Brain microvascular endothelial cell (primary cell): ENCODE measurements at regions not wholly inside any gene's neighbourhood (a gene's known extent, or its start where the extent isn't known, plus 50 kb on each side); places are given as distances from the start of the nearest gene placed in this dataset.

Source experiments
- DNase-seq: peaks from one replicate; pipeline ENCODE4 v3.0.0-alpha.2; 2020
- H3K27ac ChIP-seq: fragments of 250-450 bp; sonication (Bioruptor Pico); 2 replicates; pipeline ENCODE4 v1.5.1; 2020; ENCODE audit warnings: mild to moderate bottlenecking, moderate library complexity
- H3K27me3 ChIP-seq: fragments of 250-450 bp; sonication (Bioruptor Pico); replicated peaks from 2 replicates; pipeline ENCODE4 v1.5.1; 2020; ENCODE audit warnings: mild to moderate bottlenecking
- H3K36me3 ChIP-seq: fragments of 250-450 bp; sonication (Bioruptor Pico); replicated peaks from 2 replicates; pipeline ENCODE4 v1.5.1; 2020; ENCODE audit warnings: mild to moderate bottlenecking
- H3K4me3 ChIP-seq: 2 replicates; pipeline ENCODE4 v1.5.1; 2011; ENCODE audit warnings: low read depth, mild to moderate bottlenecking, control low read depth, low read length, moderate library complexity
- in situ Hi-C: cut with HindIII; loops from 2 replicates; pipeline ENCODE4 v1.10.0; 2017; ENCODE audit warnings: low sequenced_read_pairs, low pct_ligation_motif_present
- TF ChIP-seq, protein P1 (sequence below): IDR thresholded peaks from 2 replicates; pipeline ENCODE4 v1.5.1; 2011; ENCODE audit warnings: low read depth, mild to moderate bottlenecking, moderate library complexity, low read length, control low read depth, inconsistent platforms; ENCODE audit errors: missing control alignments

DNA sequence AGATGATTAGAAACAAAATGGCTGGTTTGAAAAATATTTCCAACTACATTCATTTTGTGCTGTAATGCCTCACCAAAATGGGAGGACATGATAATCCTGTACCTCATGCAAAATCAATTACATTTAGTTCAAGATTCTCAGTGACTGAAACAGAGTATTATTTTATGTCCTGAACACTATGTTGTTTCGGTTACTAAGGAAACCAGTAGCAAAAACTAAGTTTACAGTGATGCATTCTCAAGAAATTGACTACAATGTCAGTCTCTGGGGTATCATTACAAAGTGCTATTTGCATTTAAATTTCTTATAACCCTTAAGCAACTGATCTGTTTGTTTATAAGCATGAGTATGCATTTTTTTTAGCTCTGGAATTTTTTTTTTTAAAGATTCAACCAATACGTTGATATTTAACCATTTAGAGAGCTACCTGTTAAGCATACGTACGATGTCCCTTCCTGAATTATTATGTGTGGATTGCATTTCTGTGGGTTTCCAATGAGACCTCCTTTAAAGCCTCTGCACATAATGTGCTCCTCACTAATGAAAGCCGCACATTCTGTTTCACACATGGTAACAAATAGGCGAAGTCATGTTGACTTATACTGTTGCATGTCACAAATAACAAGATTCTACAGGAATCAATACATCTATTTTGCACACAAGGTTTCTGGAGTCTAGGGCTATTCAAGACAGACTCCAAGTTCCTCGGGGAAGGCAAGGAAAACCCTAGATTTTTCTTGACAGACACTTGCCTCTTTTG is 1035.7 kb downstream of the ADGRL2 start:
- Histone ChIP-seq H3K36me3 (no peaks in the 10 kb centered on the region), H3K27me3 (no peaks in the 10 kb centered on the region), H3K4me3 (no peak overlapping the region), H3K27ac (no peak overlapping the region)
- TF ChIP-seq, protein P1, sequence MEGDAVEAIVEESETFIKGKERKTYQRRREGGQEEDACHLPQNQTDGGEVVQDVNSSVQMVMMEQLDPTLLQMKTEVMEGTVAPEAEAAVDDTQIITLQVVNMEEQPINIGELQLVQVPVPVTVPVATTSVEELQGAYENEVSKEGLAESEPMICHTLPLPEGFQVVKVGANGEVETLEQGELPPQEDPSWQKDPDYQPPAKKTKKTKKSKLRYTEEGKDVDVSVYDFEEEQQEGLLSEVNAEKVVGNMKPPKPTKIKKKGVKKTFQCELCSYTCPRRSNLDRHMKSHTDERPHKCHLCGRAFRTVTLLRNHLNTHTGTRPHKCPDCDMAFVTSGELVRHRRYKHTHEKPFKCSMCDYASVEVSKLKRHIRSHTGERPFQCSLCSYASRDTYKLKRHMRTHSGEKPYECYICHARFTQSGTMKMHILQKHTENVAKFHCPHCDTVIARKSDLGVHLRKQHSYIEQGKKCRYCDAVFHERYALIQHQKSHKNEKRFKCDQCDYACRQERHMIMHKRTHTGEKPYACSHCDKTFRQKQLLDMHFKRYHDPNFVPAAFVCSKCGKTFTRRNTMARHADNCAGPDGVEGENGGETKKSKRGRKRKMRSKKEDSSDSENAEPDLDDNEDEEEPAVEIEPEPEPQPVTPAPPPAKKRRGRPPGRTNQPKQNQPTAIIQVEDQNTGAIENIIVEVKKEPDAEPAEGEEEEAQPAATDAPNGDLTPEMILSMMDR = no peak
- DNase-seq = no peak
- in situ Hi-C loops = no loop called here

DNA sequence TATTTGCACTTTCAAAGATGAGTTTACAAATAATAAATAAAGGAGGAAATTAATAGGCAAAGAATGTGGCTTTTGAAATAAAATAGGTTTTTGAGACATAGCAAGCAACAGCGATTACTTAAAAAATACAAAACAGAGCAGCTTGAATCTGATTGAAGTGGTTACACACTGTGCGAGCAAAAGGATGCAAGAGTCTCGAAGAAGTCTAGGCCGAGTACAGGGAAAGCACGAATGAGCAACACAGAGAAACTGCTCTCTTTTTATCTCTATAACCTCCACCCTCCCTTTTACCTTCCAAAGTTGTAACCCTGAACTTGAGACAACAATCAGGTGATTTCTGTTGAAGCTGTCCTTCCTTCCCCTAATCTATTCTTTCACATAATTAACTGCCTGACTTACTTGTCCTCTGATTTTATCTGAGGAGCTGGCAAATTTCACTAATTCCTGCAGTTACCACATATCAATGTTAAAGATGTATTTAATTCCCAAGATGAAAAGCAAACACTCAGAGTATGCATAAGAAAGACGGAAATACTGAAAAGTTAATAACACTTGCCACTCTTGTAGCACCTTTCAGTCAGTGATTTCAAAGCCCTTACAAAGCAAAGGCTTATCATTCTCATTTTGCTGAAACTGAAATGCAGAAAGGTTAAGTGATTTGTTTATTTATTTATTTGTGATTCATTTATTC is 1030.1 kb downstream of the ADGRL2 start:
- TF ChIP-seq, protein P1 = no peak
- in situ Hi-C loops = no loop called here

DNA sequence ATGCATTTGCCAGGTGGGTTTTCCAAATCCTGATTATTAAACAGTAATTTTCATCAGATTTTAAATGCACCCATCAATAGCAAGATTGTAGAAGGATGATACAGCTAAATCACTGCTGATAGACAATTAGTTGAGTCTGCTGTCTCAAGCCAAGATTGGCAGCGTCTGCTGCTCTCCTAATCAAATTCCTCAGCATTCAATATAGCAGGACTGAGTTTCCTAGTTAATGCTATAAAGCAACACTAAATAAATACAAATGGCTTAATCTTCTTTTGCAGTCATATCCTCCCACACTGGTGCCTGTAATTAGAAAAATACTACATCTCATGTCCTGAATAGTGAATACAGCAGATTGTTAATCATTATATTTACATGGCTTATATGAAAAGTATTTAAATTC is 1028.8 kb downstream of the ADGRL2 start:
- in situ Hi-C loops = no loop called here
- TF ChIP-seq, protein P1 = no peak
- Histone ChIP-seq H3K27ac (no peak overlapping the region), H3K27me3 (no peaks in the 10 kb centered on the region), H3K36me3 (no peaks in the 10 kb centered on the region), H3K4me3 (no peak overlapping the region)
- no peak for DNase-seq

More for the DNA sequence above, 1030.1 kb downstream of the ADGRL2 start:
- no peak overlapping the region for H3K27ac ChIP-seq
- H3K27me3 ChIP-seq = no peaks in the 10 kb centered on the region
- H3K4me3 ChIP-seq = no peak overlapping the region
- no peak for DNase-seq
- no peaks in the 10 kb centered on the region for H3K36me3 ChIP-seq

DNA sequence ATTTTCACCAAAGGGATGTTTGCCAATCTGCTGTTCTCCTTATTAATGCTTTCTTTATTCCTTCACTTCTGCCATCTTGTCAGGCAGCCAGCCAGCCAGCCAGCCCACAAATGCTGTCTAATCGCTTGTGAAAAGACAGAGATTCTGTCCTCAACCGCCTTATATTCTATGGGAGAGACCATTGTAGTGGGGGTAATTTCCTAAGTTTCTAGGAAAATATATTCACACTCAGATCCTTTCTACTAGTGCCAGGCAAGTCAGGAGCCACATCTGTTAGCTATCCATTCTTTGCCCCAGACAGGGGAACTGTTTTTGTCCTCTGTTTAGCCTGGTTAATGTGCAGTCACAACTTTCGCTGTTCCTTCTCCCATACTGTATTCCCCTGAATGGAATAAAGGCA is 1023.1 kb downstream of the ADGRL2 start:
- TF ChIP-seq, protein P1 = no peak
- no peak overlapping the region for H3K4me3 ChIP-seq
- no peaks in the 10 kb centered on the region for H3K27me3 ChIP-seq
- in situ Hi-C loops = no loop called here
- no peak overlapping the region for H3K27ac ChIP-seq
- no peak for DNase-seq
- no peaks in the 10 kb centered on the region for H3K36me3 ChIP-seq

DNA sequence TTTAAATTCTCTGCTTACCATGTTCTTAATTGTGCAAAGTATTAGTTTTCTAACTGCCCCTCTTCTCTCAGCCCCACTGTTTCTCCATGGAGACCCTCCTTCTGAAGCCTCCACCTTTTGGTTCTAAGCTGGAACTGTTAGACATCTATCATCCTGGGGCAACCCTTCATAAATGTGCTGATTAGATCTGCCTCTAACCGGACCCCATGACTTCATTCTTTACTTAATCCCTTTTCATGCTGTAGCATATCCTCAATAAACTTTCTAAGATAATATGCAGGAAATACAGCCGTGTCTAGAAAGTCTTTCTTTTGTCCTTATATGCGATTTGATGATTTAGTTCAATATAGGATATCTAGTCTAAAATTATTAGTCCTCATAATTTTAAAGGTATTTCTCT is 1020.1 kb downstream of the ADGRL2 start:
- H3K27me3 ChIP-seq = no peaks in the 10 kb centered on the region
- in situ Hi-C loops = no loop called here
- no peak for DNase-seq
- H3K27ac ChIP-seq = no peak overlapping the region
- TF ChIP-seq, protein P1 = no peak
- H3K36me3 ChIP-seq = no peaks in the 10 kb centered on the region
- H3K4me3 ChIP-seq = no peak overlapping the region
